DOHH2 (cell line): ENCODE measurements at regions not wholly inside any gene's neighbourhood (a gene's known extent, or its start where the extent isn't known, plus 50 kb on each side); places are given as distances from the start of the nearest gene placed in this dataset.
"Not testable (repeated sequence)": the region's sequence is repeated elsewhere in the genome, so short reads cannot be mapped to it uniquely, and the experiment has no call there.

ENCODE experiments used
- H3F3A ChIP-seq: fragments of 200-600 bp; sonication (generic), shearing (Covaris generic); 2 replicates; pipeline ENCODE4 v1.6.0; 2016; ENCODE audit warnings: antibody characterized with exemption, mild to moderate bottlenecking; ENCODE audit not compliant: control insufficient read depth, insufficient read depth
- H3K27ac ChIP-seq: fragments of 200-600 bp; sonication (generic); 2 replicates; pipeline ENCODE4 v1.5.1; 2014; ENCODE audit warnings: low read depth, mild to moderate bottlenecking, low read length, moderate library complexity
- H3K27me3 ChIP-seq: fragments of 200-600 bp; sonication (generic); 2 replicates; pipeline ENCODE4 v1.6.1; 2014; ENCODE audit warnings: mild to moderate bottlenecking, low read length, mixed read lengths; ENCODE audit not compliant: control insufficient read depth
- H3K36me3 ChIP-seq: fragments of 200-600 bp; sonication (generic); 2 replicates; pipeline ENCODE4 v1.6.1; 2014; ENCODE audit warnings: mild to moderate bottlenecking, low read length, moderate library complexity, mixed read lengths; ENCODE audit not compliant: control insufficient read depth
- H3K4me1 ChIP-seq: fragments of 200-600 bp; sonication (generic); 2 replicates; pipeline ENCODE4 v1.6.1; 2014; ENCODE audit warnings: mild to moderate bottlenecking, low read length, mixed read lengths; ENCODE audit not compliant: control insufficient read depth
- H3K4me2 ChIP-seq: fragments of 200-600 bp; sonication (generic); 2 replicates; pipeline ENCODE4 v1.6.0; 2014; ENCODE audit warnings: mild to moderate bottlenecking, low read length, moderate library complexity
- H3K4me3 ChIP-seq: fragments of 200-600 bp; sonication (generic); 2 replicates; pipeline ENCODE4 v1.5.1; 2014; ENCODE audit warnings: mild to moderate bottlenecking, low read length, mixed read lengths
- H3K79me2 ChIP-seq: fragments of 200-600 bp; sonication (generic); 2 replicates; pipeline ENCODE4 v1.6.1; 2014; ENCODE audit warnings: mild to moderate bottlenecking, low read length, mixed read lengths; ENCODE audit not compliant: control insufficient read depth
- H3K9me2 ChIP-seq: fragments of 200-600 bp; sonication (generic); replicated peaks from 2 replicates; pipeline ENCODE4 v1.6.1; 2014; ENCODE audit warnings: mild to moderate bottlenecking, low read length, mixed read lengths; ENCODE audit not compliant: control insufficient read depth
- H3K9me3 ChIP-seq: fragments of 200-600 bp; sonication (generic); 2 replicates; pipeline ENCODE4 v1.6.1; 2014; ENCODE audit warnings: antibody characterized with exemption, low read length, mixed read lengths; ENCODE audit not compliant: control insufficient read depth, insufficient read depth
- H4K20me1 ChIP-seq: fragments of 200-600 bp; sonication (generic); 2 replicates; pipeline ENCODE4 v1.6.0; 2014; ENCODE audit warnings: low read depth, mild to moderate bottlenecking, antibody characterized with exemption, low read length, moderate library complexity; ENCODE audit not compliant: control insufficient read depth, insufficient read depth
- EZH2phosphoT487 ChIP-seq: fragments of 200-600 bp; sonication (generic); IDR thresholded peaks from 2 replicates; pipeline ENCODE4 v1.6.1; 2017; ENCODE audit warnings: borderline replicate concordance, mild to moderate bottlenecking, antibody characterized with exemption, low read length, moderate library complexity, mixed read lengths
- TF ChIP-seq, protein P1 (sequence below): fragments of 200-600 bp; sonication (generic); IDR thresholded peaks from one replicate; pipeline ENCODE4 v1.5.1; 2014; ENCODE audit warnings: antibody characterized with exemption, mild to moderate bottlenecking, low read depth, low read length; ENCODE audit not compliant: poor library complexity, severe bottlenecking

DNA sequence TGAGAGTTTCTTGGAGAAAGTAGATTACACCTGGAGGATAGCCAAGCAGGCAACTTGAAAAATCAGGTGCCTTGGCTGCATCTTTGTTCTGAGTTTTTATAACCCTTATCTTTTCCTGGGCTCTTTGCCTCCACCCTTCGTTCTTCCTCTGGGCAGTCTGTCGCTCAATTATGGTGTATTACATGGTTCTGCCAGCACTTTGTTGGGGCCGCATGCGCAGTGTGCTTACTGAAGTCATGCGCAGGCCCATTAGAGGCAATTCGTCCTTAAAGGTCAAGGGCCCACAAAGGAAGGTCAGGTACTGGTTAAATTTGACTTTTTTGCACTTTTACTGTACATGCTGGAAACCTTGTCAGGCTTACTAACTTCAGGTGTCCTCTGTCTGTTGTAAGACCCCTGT, 761.9 kb upstream of the SLITRK5 start:
- no peaks in the 10 kb centered on the region for H3K36me3 ChIP-seq
- no peak overlapping the region for H3K4me2 ChIP-seq
- H3K9me2 ChIP-seq: no peaks in the 10 kb centered on the region
- H3K27me3 ChIP-seq: no peaks in the 10 kb centered on the region
- TF ChIP-seq EZH2phosphoT487: no peak
- TF ChIP-seq, protein P1, sequence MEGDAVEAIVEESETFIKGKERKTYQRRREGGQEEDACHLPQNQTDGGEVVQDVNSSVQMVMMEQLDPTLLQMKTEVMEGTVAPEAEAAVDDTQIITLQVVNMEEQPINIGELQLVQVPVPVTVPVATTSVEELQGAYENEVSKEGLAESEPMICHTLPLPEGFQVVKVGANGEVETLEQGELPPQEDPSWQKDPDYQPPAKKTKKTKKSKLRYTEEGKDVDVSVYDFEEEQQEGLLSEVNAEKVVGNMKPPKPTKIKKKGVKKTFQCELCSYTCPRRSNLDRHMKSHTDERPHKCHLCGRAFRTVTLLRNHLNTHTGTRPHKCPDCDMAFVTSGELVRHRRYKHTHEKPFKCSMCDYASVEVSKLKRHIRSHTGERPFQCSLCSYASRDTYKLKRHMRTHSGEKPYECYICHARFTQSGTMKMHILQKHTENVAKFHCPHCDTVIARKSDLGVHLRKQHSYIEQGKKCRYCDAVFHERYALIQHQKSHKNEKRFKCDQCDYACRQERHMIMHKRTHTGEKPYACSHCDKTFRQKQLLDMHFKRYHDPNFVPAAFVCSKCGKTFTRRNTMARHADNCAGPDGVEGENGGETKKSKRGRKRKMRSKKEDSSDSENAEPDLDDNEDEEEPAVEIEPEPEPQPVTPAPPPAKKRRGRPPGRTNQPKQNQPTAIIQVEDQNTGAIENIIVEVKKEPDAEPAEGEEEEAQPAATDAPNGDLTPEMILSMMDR: no peak
- no peaks in the 10 kb centered on the region for H3K79me2 ChIP-seq
- no peaks in the 10 kb centered on the region for H3K4me1 ChIP-seq
- H3K9me3 ChIP-seq: no peaks in the 10 kb centered on the region
- no peaks in the 10 kb centered on the region for H3F3A ChIP-seq
- no peak overlapping the region for H3K4me3 ChIP-seq
- no peaks in the 10 kb centered on the region for H4K20me1 ChIP-seq
- H3K27ac ChIP-seq: no peak overlapping the region

DNA sequence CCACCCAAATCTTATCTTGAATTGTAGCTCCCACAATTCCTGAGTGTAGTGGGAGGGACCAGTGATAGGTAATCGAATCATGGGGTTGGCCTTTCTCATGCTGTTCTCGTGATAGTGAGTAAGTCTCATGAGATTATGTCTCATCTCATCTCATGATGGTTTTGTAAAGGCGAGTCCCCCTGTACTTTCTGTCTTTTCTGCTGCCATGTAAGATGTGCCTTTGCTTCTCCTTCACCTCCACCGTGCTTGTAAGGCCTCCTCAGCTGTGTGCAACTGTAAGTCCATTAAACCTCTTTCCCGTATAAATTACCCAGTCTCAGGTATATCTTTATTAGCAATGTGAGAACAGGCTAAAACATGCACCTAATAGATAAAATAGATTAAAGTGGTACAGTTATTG, 756.4 kb upstream of the SLITRK5 start:
- Histone ChIP-seq H3K36me3 (no peaks in the 10 kb centered on the region), H3K79me2 (no peaks in the 10 kb centered on the region), H3K27ac (no peak overlapping the region), H4K20me1 (no peaks in the 10 kb centered on the region), H3K4me2 (no peak overlapping the region), H3K4me1 (no peaks in the 10 kb centered on the region), H3K4me3 (no peak overlapping the region), H3F3A (no peaks in the 10 kb centered on the region), H3K9me3 (no peaks in the 10 kb centered on the region), H3K27me3 (no peaks in the 10 kb centered on the region), H3K9me2 (no peaks in the 10 kb centered on the region)
- TF ChIP-seq EZH2phosphoT487: no peak
- TF ChIP-seq, protein P1: no peak

DNA sequence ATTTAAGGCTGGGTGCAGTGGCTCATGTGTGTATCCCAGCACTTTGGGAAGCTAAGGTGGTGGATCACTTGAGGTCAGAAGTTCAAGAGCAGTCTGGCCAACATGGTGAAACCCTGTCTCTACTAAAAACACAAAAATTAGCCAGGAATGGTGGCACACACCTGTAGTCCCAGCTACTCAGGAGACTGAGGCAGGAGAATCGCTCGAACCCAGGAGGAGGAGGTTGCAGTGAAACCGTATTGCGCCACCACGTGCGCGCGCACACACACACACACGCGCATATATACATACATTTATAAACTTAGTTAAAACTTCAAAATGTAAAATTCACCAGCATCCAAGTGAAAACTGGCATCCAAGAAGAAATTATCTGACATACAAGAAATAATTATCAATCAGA, 753.7 kb upstream of the SLITRK5 start:
- H3K27me3 ChIP-seq, H3K4me1 ChIP-seq, H4K20me1 ChIP-seq, H3K9me2 ChIP-seq, H3K4me2 ChIP-seq, H3F3A ChIP-seq, H3K9me3 ChIP-seq, H3K27ac ChIP-seq, H3K79me2 ChIP-seq, H3K36me3 ChIP-seq, H3K4me3 ChIP-seq: not testable (repeated sequence)

DNA sequence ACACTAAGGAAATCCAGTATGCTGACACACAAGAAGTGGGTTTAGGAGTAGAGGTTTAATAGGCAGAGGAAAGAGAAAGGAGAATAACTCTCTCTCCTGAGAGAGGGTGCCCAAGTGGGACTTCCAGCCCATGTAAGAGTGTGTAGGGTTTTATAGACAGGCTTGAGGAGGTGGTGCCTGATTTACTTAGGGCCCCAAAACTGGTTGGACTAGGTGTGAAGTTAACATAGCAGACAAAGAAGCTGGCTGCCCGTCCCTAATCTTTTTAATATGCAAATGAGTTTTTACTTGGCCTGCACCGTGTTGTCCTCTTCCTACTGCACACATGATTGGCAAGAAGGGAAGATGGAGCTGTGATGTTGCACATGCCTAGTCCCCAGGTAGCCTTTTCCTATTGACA, 752.5 kb upstream of the SLITRK5 start:
- Histone ChIP-seq H3K4me3 (no peak overlapping the region), H3K36me3 (no peaks in the 10 kb centered on the region), H3K9me3 (no peaks in the 10 kb centered on the region), H3K4me2 (no peak overlapping the region), H3K4me1 (no peaks in the 10 kb centered on the region), H3K79me2 (no peaks in the 10 kb centered on the region), H4K20me1 (no peaks in the 10 kb centered on the region), H3K27ac (no peak overlapping the region), H3K9me2 (no peaks in the 10 kb centered on the region), H3K27me3 (no peaks in the 10 kb centered on the region), H3F3A (no peaks in the 10 kb centered on the region)
- no peak for TF ChIP-seq EZH2phosphoT487
